Pons (tissue), 1 donor: ENCODE measurements at regions not wholly inside any gene's neighbourhood (a gene's known extent, or its start where the extent isn't known, plus 50 kb on each side); places are given as distances from the start of the nearest gene placed in this dataset.
A peak's percentile ranks its signal among the peaks of the same experiment; 100 is the strongest.
"Not testable (repeated sequence)": the region's sequence is repeated elsewhere in the genome, so short reads cannot be mapped to it uniquely, and the experiment has no call there.

ENCODE experiments used
- DNase-seq: peaks from one replicate; pipeline ENCODE4 v3.0.0-alpha.2; 2016; ENCODE audit warnings: low spot score

DNA sequence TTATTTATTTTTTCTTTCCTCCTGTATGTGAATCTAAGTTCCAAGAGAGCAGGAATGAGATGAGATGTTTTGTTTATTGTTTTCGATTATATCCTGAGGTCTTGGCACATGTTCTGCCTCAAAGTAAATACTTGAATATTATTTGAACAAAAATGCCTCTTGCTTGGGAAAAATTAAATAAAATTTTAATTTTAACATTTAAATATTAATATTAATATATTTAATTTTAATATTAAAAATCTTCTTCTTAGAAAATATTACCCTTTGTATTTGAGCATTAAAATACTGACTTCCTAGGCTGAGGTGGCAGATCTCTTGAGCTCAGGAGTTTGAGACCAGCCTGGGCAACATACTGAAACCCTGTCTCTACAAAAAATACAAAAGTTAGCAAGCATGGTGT lies 123.4 kb upstream of the SEMA3D start:
- no peak for DNase-seq

DNA sequence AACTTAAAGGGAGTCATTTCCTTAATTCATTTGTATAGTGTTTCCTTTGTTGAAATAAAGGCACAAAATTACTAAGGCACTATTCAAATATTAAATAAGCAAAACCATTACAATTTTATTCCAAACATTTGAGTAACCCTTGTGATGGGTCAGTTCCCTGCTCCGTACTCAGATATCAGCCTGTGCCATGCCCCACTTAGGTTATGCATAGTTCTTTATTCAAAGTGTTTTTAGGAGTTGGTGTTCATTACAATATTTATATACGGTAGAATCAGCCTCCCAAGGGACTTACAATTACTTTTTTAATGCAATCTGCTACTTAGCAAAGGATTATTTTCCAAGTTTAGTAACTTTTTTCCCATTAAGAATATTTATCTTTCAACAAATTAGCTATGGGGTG lies 119.3 kb upstream of the SEMA3D start:
- DNase-seq = no peak

DNA sequence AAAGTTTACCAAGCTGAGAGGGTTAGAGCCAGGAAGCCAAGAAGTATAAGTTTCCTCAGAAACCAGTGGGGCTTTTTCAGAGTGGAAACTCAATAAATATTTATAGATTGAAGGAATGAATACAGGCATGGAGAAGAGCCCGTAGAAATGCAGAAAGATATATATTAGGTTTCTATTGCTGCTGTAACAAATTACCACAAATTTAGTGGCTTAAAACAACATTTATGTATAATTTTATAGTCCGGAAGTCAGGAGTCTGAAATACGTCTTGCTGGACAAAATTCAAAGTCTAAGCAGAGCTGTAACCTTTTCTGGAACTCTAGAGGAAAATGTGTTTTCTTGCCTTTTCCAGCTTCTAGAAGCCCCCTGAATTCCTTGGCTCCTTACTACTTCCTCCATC lies 107.3 kb upstream of the SEMA3D start:
- DNase-seq = no peak

DNA sequence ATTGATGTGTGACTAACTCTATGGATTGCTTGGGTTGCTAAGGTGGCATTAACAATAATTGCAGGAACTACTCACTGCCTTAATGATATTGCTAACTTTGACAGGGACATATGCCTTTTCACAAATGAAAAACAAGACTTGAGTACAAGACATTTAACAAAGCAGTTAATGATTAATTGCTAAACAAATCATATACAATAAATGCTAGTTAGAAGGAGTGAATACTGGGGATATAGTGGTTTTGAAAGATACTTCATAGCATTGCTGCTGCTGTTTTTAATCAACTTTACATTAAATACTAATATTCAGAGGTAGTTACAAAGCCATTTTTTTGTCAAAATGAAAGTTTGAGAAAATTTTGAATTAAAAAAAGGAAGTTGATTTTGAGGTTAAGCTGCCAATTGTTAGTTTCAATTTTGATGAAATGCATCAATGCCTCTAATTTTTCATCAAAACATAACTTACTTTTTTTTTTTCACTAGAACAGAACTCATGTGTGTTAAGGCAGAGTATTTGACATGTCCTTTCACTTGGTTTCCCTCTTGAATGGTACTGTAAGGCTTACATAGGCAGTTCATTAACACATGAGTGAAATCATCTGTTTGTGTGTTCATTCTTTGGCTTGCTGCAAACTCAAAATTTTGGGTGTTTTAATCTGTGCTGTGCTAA lies 106.2 kb upstream of the SEMA3D start:
- no peak for DNase-seq

DNA sequence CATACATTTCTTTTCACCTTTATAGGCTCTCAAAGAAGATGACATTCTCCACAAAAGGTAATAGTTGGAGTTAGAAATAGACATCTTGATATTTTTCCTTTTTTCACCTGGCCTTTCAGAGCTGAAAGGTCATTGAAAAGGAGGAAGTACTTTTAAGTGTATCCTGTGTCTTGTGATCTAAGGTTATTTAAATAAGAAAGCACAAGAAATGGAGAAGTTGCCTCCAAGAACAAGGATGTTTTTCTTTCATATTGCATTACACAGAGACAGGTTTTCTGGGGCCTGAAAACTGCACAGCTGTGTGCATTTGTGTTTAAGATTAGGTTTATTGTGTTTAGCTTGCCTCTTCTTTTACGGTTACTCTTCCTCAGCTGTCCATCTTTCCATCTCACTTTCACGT lies 103.4 kb upstream of the SEMA3D start:
- no peak for DNase-seq

DNA sequence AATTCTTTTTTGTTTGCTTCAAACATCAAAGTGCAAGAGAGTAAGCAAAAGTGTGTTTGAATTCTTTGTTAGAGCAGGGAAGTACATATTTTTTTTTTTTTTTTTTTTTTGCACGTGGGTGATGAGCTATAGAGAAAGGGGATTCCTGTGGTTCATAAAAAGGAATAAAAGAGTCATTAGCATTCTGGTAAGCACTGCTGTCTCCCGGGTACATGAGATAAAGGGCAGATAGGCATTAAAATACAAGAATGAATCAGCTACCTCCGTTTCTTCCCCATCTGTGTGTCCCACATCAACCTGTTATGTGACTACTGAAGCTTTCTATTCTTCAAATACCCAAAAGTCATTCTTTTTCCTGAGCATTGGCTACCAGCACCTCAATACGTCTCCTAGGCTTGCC lies 102.4 kb upstream of the SEMA3D start:
- no peak for DNase-seq

DNA sequence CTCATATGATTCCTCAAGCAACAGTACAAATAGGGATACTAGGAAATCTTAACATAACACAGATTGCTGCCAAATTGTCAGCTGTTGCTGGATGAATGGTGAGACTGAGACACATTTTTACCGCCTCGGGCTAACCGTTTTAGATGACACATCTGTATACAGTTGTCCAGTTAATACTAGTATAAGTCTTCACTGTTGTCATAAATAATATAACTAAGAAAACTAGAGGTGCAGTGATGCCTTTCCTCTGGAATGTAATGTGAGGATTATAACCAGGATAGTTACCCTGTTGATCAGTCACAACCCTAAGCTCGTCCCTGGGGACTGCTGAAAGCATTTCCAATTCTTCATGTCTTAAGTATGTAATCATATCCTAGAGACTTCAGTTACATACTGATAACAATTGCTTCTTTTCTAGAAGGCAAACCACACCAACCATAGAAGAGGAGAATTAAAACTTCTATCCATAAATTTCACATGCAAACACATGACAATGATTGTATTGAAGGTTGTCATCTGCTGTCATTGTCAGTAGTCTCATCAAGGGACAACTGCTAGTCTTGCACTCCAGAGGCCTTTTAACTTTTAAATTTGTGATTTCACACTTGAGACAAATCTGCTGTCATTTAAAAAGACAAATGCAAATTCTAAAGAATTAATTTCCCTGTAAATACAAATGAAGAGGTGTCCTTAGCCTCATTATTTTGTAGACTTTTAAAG lies 100.4 kb upstream of the SEMA3D start:
- DNase-seq = no peak

DNA sequence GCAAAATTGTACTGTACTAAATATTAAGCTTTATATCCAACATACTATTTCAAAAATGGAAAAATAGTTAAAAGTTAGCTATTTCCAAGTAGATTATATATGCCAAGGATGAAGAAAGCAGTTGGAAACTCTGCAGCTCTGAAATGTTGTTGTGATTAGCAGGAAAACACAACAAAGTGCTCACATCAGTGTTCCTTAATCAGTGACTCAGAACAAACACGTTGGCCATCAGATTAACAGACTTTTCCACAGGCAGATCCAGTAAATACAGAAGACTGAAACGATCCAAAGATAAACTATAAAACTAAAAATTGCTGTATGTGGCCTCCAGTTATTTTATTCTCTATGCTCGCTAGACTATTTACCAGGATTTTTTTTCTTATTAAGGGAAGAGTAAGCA lies 99.6 kb upstream of the SEMA3D start:
- DNase-seq = no peak

DNA sequence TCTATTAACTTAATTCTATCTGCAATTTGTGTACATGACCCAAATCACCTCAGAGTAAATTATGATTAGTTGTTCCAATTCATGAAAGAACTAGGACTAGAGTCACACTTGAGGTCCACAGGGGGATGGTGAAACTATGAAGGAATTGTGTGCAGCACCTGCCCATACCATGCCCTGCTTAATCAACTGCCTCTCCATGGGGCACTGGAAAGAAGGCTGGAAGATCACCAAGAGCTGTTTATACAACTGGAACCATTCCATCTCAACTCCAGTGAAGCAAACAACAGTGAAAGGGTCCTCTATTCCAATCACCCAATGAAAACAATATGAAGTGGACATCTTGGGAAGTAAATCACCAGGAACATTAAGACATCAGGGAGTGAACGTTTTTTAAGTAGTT lies 98.7 kb upstream of the SEMA3D start:
- DNase-seq = peak; percentile 22

DNA sequence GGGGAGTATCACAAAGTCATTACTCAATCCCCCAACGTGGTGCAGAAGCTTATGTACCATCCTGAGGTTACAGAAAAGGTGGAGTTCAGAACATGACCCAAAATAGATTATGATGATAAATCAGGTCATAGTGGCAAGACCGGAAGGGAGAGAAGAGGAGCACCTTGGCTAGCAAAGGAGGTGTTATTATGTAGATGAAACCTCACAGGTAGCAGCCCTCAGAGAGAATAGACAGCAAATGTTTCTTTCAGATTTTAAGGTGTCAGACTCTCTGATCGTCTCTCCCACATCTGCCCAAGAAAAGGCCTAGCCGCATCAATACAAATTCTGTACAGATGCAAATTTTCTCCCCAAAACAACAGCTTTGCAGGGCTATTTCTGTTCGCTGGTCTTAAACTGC lies 88.3 kb upstream of the SEMA3D start:
- DNase-seq = no peak

DNA sequence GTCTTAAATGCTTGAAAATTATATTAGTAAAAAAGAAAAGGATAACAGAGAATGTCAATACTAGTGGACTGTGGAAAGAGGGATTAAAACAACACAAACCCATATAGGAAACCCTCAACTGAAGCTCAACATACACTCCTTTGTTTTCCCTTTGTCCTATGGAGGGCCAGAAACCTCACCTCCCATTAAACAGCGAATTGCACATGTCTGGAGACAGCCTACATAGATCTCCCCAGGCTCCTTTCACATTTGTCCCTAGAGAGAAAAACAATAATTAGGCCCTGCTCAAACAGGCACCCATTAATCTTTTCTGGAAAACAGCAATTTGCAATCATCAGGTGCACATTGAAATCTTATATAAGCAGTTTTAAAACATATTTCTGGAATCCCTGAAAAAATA lies 87.6 kb upstream of the SEMA3D start:
- DNase-seq = no peak

DNA sequence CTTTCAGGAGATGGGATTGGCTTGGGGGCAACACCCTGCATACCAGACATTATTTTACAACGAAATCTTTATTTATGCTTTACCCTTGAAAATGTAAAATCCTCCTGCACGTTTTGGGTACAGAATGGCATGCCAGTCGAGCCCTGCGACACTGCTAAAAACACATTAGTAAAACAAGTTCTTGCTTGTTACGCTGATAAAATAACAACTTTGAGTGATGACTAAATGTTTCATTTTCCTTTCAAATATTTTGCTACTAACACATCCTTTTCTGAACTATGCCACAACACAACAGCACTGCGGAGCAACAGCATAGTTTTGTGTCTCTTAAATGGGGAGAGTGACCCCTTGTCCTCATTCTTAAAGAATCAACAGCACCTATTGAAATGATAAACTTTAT lies 76.0 kb upstream of the SEMA3D start:
- no peak for DNase-seq

DNA sequence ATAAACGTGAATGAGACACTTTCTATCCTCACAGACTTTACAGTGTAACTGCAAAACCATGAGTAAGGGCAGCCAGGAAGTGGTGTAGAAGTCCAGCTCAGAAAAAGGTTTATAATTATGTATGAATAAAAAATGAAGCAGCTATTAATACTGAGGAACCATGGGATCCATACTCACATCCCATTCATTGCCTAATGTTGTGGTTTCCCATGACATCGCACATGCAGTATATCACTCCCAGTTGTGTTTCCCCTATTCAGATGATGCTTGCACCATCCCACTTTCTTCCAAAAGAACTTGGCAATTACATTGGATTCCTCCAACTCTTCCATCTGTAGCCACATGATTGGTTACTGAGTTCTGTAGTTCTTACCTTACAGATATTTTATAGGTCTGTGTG lies 74.5 kb upstream of the SEMA3D start:
- no peak for DNase-seq

DNA sequence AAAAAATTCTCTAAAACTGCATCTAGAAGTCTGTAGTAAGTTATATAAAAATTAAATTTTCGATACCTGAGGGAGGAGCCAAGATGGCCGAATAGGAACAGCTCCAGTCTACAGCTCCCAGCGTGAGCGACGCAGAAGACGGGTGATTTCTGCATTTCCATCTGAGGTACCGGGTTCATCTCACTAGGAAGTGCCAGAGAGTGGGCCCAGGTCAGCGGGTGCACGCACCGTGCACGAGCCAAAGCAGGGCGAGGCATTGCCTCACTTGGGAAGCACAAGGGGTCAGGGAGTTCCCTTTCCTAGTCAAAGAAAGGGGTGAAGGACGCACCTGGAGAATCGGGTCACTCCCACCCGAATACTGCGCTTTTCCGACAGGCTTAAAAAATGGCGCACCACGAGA lies 62.9 kb upstream of the SEMA3D start:
- DNase-seq = not testable (repeated sequence)

DNA sequence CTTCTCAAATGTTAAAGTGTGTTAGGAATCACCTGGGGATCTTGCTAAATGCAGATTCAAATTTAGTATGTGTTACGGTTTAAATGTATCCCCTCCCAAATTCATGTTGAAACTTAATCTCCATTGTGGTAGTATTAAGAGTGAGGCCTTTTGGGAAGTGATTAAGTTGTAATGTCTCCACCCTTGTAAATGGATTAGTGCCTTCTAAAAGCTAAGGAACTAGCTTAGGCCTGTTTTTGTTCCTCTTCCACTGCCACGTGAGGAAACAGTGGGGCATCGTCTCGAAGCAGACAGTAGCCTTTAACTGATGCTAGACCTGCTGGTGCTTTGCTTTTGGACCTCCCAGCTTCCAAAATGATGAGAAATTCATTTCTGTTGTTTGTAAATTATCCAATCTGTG lies 52.3 kb upstream of the SEMA3D start:
- no peak for DNase-seq

DNA sequence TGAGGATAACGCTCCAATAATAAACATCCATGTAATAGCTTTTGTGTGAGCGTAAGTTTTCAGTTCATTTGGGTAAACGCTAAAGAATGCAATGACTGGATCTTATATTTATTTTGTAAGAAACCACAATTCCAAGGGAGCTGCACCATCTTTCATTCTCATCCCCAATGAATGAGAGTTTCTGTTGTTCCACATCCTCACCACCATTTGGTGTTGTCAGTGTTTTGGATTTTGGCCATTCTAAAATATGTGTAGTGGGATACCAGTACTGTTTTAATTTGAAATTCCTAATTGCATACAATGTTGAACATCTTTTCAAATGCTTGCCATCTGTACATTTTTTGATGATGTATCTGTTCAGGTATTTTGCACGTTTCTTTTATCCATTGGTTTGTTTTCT lies 50.9 kb upstream of the SEMA3D start:
- no peak for DNase-seq
